Activated CD8-positive, alpha-beta memory T cell treated with anti-CD3 and anti-CD28 coated beads, Interleukin-2, amount 50 U/mL, for 1 hour (primary cell): ENCODE measurements at regions not wholly inside any gene's neighbourhood (a gene's known extent, or its start where the extent isn't known, plus 50 kb on each side); places are given as distances from the start of the nearest gene placed in this dataset.

Experiments used
- DNase-seq: peaks from one replicate; pipeline ENCODE4 v3.0.0-alpha.2; 2020; ENCODE audit errors: extremely low read depth

DNA sequence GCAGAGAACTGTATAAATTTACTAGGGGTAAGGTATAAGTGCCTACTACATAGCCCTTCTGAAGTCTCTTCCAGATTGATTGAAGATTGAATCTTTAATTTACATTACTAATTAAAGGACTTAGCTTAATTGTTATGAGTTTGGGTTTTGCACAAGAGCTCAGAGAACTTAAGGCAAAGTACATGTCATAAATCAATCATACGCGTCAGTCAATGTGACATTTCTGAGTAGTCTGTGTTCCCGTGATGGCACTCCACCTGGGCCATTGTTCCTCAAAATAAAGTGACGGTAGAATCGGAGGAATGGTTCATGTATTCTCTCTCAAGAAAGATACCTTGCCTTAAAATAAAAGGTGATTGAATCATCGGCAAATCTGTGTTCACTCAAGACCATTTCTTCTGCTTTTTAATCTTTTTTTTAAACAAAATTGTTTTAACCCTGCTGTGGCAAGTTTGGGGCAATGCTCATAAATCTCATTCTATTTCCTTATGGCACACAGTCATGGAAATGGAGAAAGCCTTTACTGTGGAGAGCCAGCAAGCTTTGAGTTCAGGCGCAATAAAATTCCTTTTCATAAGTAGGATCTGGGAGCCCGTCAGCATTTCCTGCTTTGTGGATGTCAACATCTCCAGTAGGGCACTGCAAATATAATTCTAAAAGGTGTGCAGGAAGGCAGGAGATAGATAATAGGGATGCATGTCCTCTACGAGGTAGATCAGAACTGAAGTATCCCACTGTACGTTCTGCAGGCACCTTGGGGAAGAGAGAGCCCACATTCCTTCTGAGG, 427.4 kb downstream of the GATA3 start:
- no peak for DNase-seq

GRCh38 chr10:8485032-8485431, 430.5 kb downstream of the GATA3 start:
- DNase-seq: no peak

GRCh38 chr10:8487346-8487745, 432.9 kb downstream of the GATA3 start:
- DNase-seq: no peak

- no peak for DNase-seq
Observed at GRCh38 chr10:8489232-8489631, 434.7 kb downstream of the GATA3 start.

GRCh38 chr10:8489823-8490222, 435.3 kb downstream of the GATA3 start:
- no peak for DNase-seq

- DNase-seq: no peak
Observed at GRCh38 chr10:8498290-8498689, 443.8 kb downstream of the GATA3 start.

- no peak for DNase-seq
Observed at GRCh38 chr10:8498881-8499280, 444.4 kb downstream of the GATA3 start.

DNA sequence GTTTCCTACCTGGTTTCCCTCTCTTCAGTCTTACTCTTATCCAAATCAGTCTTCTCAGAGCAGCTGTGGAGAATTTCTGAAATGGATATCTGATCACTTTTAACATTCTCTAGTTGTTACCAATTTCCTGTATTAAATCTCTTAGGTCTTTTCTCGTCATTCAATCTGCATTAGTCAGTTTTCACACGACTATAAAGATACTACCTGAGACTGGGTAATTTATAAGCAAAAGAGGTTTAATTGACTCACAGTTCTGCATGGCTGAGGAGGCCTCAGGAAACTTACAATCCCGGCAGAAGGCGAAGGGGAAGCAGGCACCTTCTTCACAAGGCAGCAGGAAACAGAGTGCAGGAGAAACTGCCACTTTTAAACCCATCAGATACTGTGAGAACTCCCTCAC, 444.8 kb downstream of the GATA3 start:
- DNase-seq: no peak

DNA sequence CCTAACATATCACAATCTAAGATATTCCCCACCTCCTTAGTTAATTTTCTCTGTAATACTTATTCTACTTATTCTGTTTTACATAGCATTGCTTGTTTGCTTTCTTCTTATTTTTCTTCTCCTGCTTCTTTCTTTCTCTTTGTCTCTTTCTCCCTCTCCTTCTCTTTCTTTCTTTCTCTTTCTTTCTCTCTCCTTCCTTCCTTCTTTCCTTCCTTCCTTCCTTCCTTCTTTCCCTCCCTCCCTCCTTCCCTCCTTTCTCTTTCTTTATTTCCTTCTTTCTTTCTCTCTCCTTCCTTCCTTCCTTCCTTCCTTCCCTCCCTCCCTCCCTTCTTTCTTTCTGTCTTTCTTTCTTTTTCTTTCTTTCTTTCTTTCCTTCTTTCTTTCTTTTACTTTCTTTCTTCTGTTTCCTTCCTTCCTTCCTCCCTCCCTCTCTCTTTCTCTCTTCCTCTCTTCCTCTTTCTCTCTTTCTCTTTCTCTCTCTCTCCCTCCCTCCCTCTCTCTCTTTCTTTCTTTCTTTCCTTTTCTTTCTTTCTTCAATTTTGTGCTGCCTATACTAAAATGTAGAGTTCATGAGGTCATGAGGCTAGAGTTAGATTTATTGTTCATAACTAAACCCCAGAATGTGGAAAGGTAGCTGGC, 445.4 kb downstream of the GATA3 start:
- DNase-seq: no peak

DNA sequence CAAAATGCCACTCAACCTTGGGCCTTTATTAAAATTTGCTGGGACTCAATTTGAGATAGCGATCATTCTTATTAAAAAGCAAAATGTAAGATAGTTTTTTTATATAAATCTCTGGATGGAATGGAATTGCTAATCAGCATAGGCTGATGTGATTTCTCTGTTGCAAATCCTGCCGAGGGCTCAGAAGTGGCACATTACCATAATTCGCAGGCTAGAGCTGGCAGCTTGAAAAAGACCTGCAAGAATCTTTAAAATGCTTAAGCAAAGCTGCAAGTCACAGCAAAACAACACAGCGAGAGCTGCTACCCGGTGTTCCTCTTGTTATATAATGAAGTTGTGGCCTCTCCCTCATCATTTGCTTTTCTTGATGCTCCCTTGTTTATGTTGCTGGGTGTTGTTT, 448.1 kb downstream of the GATA3 start:
- DNase-seq: no peak

DNA sequence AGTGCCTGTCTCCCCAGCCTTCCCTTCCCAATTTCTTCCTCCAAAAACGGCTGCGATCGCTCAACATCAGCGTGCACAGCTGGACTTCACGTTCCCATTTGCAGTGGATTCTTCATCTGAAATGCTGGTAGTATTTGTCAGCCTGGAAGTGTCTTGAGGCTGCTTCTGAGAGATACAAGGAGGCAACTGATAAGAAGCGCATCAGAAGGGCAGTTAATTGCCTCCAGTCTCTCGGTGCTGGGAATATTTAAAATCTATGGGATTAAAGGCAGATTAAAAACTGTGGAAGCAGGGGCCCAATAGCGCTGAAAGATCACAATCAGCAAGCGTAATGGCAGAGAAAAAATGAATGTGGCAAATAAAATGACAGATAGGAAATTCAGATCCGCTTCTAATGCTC, 450.0 kb downstream of the GATA3 start:
- DNase-seq: no peak

- DNase-seq: no peak
Observed at GRCh38 chr10:8507156-8507555, 452.7 kb downstream of the GATA3 start.

- DNase-seq: no peak
Observed at GRCh38 chr10:8508882-8509281, 454.4 kb downstream of the GATA3 start.

DNA sequence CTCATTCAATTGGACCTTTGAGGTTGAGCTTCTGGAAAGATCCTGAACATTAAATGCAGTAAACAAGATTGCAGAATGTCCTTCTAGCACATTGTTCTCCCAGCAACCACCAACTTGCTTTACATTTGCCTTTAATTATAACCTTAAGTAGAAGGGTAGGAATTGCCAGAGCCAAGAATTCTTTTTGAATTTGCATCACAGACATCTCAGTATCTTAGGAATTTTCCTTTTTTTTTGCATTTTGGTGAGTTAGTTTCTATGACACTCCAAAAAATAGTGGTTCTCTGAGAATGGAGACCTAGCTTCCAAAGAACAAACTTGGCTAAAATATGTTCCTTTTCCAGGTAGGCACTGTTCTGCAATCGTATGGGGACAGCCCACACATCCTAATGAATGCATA, 456.0 kb downstream of the GATA3 start:
- DNase-seq: no peak

GRCh38 chr10:8511026-8511425, 456.5 kb downstream of the GATA3 start:
- DNase-seq: no peak

DNA sequence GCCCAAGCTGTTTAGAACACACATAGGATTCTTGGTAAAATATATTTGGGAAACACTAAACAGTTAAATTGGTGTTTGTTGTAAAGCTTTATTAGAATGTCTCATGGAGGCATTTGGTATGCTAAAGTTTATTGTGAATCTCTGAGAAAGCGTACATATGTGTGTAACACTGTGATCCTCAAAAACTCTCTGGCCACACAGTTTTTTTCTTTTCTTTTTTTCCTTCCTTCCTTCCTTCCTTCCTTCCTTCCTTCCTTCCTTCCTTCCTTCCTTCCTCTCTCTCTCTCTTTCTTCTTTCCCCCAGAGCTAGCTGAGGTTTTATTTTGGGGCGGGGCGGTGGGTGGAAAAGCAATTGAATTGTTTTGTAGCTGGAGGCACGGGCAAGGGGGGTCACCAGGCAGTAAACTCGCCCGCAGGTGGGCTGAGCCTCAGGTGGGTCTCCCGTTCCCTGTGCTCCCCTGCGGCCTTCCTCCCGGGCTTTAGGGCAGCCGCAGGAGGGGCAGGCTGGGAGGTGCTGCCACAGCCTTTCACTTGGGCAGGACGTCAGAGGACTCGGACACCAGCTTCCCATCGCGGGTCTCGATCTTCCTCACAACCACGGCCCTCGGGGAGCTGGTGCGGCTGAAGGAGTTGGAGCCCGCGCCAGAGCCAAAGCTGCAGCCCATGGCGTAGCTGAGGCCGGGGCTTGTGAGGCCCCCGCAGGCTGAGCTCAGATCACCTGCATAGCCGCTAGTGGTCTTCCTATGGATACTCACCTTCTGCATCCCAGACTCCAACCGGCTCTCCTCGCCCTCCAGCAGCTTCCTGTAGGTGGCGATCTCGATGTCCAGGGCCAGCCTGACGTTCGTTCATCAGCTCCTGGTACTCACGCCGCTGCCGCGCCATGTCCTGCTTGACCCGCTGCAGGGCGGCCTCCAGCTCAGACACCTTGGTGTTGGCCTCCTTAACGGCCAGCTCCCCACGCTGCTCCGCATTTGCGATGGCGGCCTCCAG, 459.0 kb downstream of the GATA3 start:
- no peak for DNase-seq

- no peak for DNase-seq
Observed at GRCh38 chr10:8520382-8520781, 465.9 kb downstream of the GATA3 start.

- no peak for DNase-seq
Observed at GRCh38 chr10:8527773-8528172, 473.3 kb downstream of the GATA3 start.

DNA sequence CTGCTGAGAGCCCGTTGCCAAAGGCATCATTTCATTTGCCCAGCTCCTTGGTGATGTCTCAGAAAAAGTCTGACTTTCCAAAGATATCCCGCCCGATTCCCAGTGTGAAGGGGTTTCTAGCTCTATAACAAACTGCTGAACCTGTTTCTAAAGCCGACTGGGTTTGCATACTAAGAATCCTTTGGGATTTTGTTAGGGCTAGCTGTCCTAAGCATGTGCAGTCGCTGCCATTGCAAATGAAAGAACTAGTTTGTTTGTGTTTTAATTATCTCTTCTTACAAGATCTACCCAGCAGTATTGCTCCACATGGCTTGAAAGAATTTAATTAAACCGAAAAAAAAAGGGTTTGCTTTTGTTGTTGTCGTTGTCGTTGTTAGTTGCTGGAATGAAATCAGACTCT, 476.6 kb downstream of the GATA3 start:
- no peak for DNase-seq

DNA sequence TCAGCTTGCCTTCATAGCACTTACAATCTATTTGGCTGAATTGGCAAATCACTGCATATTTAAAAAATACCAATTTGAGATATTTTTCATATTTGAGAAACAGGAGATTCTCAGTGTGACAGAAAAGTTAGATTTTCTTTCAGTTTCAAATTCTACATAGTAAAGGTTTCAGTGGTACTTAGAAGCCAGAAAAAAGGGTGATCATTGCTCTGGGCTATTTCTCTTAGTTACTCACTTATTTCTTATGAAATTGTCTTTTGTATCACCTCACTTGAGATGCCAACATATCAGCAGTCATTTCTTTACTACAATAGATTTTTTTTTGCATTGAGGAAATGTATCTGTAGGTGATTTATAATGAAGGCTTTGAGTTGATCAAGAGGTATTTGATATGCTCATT, 478.2 kb downstream of the GATA3 start:
- no peak for DNase-seq

DNA sequence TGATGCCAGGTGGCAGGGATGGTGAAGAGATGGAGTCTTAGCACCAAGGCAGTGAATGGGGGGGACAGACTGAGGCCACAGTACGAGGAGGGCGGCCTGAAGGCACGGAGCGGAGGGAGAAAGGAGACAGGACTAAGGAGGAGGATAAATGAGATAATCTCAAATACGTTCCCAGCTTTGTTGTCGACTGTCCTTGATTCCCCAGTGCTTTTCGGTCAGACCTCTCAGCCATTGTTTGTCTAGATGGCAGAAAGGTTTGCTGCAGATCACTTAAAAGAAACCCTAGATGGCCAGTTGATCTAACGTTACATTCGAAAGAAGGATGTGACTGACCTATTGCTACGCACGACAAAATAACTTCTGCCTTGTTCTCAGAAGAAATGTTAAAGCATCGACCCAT, 479.0 kb downstream of the GATA3 start:
- DNase-seq: no peak

DNA sequence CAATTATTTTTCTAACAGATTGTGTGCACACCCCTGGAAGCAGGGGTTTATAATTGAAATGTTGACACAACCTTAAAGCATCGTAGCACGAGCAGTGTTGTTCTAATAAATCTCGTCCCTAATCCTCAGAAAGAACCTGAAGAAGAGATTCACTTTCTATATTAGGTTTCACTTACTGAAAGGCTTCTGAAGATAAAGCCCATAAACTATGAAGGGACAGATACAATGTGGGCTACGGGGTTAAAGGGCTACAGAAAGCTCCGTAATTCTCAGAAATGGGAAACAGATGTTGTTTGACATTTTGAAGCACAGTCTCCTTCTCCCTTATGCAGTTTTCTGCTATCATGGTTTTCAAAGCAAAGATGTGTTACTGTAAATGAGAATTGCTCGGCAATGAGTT, 479.6 kb downstream of the GATA3 start:
- DNase-seq: no peak
